IMR-90 (cell line): ENCODE measurements at regions not wholly inside any gene's neighbourhood (a gene's known extent, or its start where the extent isn't known, plus 50 kb on each side); places are given as distances from the start of the nearest gene placed in this dataset.

Source experiments
- ATAC-seq: fragments of 200-7000 bp; cut with Tn5 transposase; 2 replicates; pipeline ENCODE4 v1.9.1; 2020; ENCODE audit warnings: low read depth, mild to moderate bottlenecking, moderate library complexity
- BruUV-seq: library from RNA; stranded (reverse); fragments of 400-500 nt; replicated peaks from 2 replicates; lab custom pipeline; 2021; lab: Mats Ljungman, UMichigan
- CTCF ChIA-PET: fragments of 300-600 bp; formaldehyde crosslinking; extraction: SDS; loops from one replicate; lab custom pipeline; 2021; ENCODE audit warnings: antibody characterized with exemption; lab: Yijun Ruan, JAX
- POLR2A ChIA-PET: fragments of 300-600 bp; sonication (Branson Sonifier 250); formaldehyde crosslinking; loops from one replicate; lab custom pipeline; 2022; ENCODE audit warnings: antibody characterized with exemption; ENCODE audit not compliant: unreplicated experiment; lab: Charles Lee
- DNase-seq: peaks from one replicate; pipeline ENCODE4 v3.0.0; 2013
- H2AFZ ChIP-seq: replicated peaks from 2 replicates; pipeline ENCODE3; 2013; ENCODE audit warnings: low read length, mild to moderate bottlenecking; ENCODE audit not compliant: poor library complexity
- H2AK5ac ChIP-seq: 2 replicates; pipeline ENCODE4 v1.6.1; 2013; ENCODE audit warnings: low read depth, low read length, inconsistent platforms
- H2AK9ac ChIP-seq: replicated peaks from 2 replicates; pipeline ENCODE3; 2013; ENCODE audit warnings: mild to moderate bottlenecking, low read depth, low read length, moderate library complexity; ENCODE audit not compliant: poor library complexity
- H2BK120ac ChIP-seq: 2 replicates; pipeline ENCODE4 v1.6.1; 2013; ENCODE audit warnings: low read depth, low read length, inconsistent platforms
- H2BK15ac ChIP-seq: 3 replicates; pipeline ENCODE4 v1.6.1; 2013; ENCODE audit warnings: low read depth, low read length, inconsistent platforms
- H2BK20ac ChIP-seq: 2 replicates; pipeline ENCODE4 v1.6.1; 2013; ENCODE audit warnings: low read depth, mild to moderate bottlenecking, inconsistent platforms, low read length, moderate library complexity
- H2BK5ac ChIP-seq: 2 replicates; pipeline ENCODE4 v1.6.1; 2013; ENCODE audit warnings: mild to moderate bottlenecking, low read depth, low read length, inconsistent platforms; ENCODE audit not compliant: poor library complexity, severe bottlenecking
- H3K14ac ChIP-seq: replicated peaks from 2 replicates; pipeline ENCODE4 v1.6.1; 2013; ENCODE audit warnings: low read depth, low read length, inconsistent platforms
- H3K18ac ChIP-seq: 2 replicates; pipeline ENCODE4 v1.6.1; 2013; ENCODE audit warnings: low read depth, low read length, control low read depth
- H3K23ac ChIP-seq: 2 replicates; pipeline ENCODE4 v1.6.1; 2013; ENCODE audit warnings: low read depth, low read length, inconsistent platforms
- H3K27ac ChIP-seq: 2 replicates; pipeline ENCODE4 v1.5.1; 2013; ENCODE audit warnings: mild to moderate bottlenecking, control low read depth, low read length; ENCODE audit not compliant: insufficient read depth
- H3K27me3 ChIP-seq: 2 replicates; pipeline ENCODE4 v1.6.1; 2013; ENCODE audit warnings: low read length; ENCODE audit not compliant: control insufficient read depth, insufficient read depth
- H3K36me3 ChIP-seq: 2 replicates; pipeline ENCODE4 v1.6.1; 2013; ENCODE audit warnings: low read length, mixed read lengths; ENCODE audit not compliant: control insufficient read depth, insufficient read depth
- H3K4ac ChIP-seq: 2 replicates; pipeline ENCODE4 v1.6.1; 2013; ENCODE audit warnings: low read depth, low read length, inconsistent platforms
- H3K4me1 ChIP-seq: 2 replicates; pipeline ENCODE4 v1.6.1; 2013; ENCODE audit warnings: low read length, mixed read lengths; ENCODE audit not compliant: control insufficient read depth, insufficient read depth
- H3K4me2 ChIP-seq: 2 replicates; pipeline ENCODE4 v1.6.1; 2013; ENCODE audit warnings: low read depth, mild to moderate bottlenecking, control low read depth, low read length, moderate library complexity
- H3K4me3 ChIP-seq: 2 replicates; pipeline ENCODE4 v1.5.1; 2013; ENCODE audit warnings: low read depth, mild to moderate bottlenecking, control low read depth, low read length, moderate library complexity; ENCODE audit not compliant: insufficient read depth
- H3K56ac ChIP-seq: 2 replicates; pipeline ENCODE4 v1.6.1; 2013; ENCODE audit warnings: low read length, inconsistent platforms; ENCODE audit not compliant: insufficient read depth; ENCODE audit errors: extremely low read depth
- H3K79me1 ChIP-seq, 2 experiments: 2 replicates each; pipeline ENCODE4 v1.6.1; 2013; ENCODE audit warnings: low read length in 2 of 2, inconsistent platforms in 1 of 2, low read depth in 1 of 2
- H3K9ac ChIP-seq: 2 replicates; pipeline ENCODE4 v1.6.1; 2013; ENCODE audit warnings: low read depth, low read length, control low read depth
- H3K9me1 ChIP-seq: 2 replicates; pipeline ENCODE4 v1.6.1; 2013; ENCODE audit warnings: low read length, inconsistent platforms; ENCODE audit not compliant: insufficient read depth
- H3K9me3 ChIP-seq: 2 replicates; pipeline ENCODE4 v1.6.1; 2013; ENCODE audit warnings: low read length; ENCODE audit not compliant: control insufficient read depth, insufficient read depth
- H4K20me1 ChIP-seq: 2 replicates; pipeline ENCODE4 v1.6.1; 2013; ENCODE audit warnings: low read length, inconsistent platforms; ENCODE audit not compliant: insufficient read depth
- H4K5ac ChIP-seq: 2 replicates; pipeline ENCODE4 v1.6.1; 2013; ENCODE audit warnings: mild to moderate bottlenecking, low read depth, low read length, control low read depth
- H4K8ac ChIP-seq, 2 experiments: 2 replicates each; pipeline ENCODE4 v1.6.1; 2013; ENCODE audit warnings: low read depth in 2 of 2, low read length in 2 of 2, control low read depth in 1 of 2, inconsistent platforms in 1 of 2
- H4K91ac ChIP-seq: 2 replicates; pipeline ENCODE4 v1.6.1; 2013; ENCODE audit warnings: low read depth, low read length, inconsistent platforms; ENCODE audit not compliant: insufficient read depth
- CHD1 ChIP-seq: IDR thresholded peaks from 2 replicates; pipeline ENCODE4 v1.6.1; 2012; ENCODE audit warnings: low read depth, low read length, improper control_type of control experiment
- FOS ChIP-seq: fragments of 150-350 bp; IDR thresholded peaks from 2 replicates; pipeline ENCODE4 v1.6.1; 2016; ENCODE audit warnings: low read depth, low read length
- MAFK ChIP-seq: IDR thresholded peaks from 2 replicates; pipeline ENCODE4 v1.6.1; 2012; ENCODE audit warnings: low read depth, low read length, improper control_type of control experiment
- MXI1 ChIP-seq: IDR thresholded peaks from 2 replicates; pipeline ENCODE4 v1.6.1; 2012; ENCODE audit warnings: low read depth, mild to moderate bottlenecking, low read length, moderate library complexity, borderline replicate concordance
- SMC3 ChIP-seq: fragments of 150-350 bp; IDR thresholded peaks from 2 replicates; pipeline ENCODE4 v1.6.1; 2016; ENCODE audit warnings: low read depth, mild to moderate bottlenecking, antibody characterized with exemption, low read length, moderate library complexity
- WGBS, 2 experiments: methylation state at CpG; one replicate each; pipeline versions ENCODE4 v1.1.5 to v1.1.7; 2013; ENCODE audit warnings: missing lambda C conversion rate in 2 of 2; ENCODE audit not compliant: insufficient read length in 1 of 2; ENCODE audit errors: extremely low coverage in 2 of 2; 5-methylcytosine and 5-hydroxymethylcytosine counted together
- dilution Hi-C: fragments of 300-500 bp; cut with HindIII; formaldehyde crosslinking; loops from one replicate; pipeline ENCODE4 v1.14.3; 2018; ENCODE audit warnings: low sequenced_read_pairs; ENCODE audit not compliant: unreplicated experiment
- in situ Hi-C: fragments of 300-500 bp; cut with MboI; formaldehyde crosslinking; loops from 3 replicates; pipeline ENCODE4 v1.14.3; 2019; ENCODE audit warnings: low sequenced_read_pairs, inconsistent platforms, mixed read lengths
- intact Hi-C: fragments of 100-400 bp; cut with micrococcal nuclease; formaldehyde crosslinking; loops from 2 replicates; pipeline ENCODE4 v1.10.0; 2022

DNA sequence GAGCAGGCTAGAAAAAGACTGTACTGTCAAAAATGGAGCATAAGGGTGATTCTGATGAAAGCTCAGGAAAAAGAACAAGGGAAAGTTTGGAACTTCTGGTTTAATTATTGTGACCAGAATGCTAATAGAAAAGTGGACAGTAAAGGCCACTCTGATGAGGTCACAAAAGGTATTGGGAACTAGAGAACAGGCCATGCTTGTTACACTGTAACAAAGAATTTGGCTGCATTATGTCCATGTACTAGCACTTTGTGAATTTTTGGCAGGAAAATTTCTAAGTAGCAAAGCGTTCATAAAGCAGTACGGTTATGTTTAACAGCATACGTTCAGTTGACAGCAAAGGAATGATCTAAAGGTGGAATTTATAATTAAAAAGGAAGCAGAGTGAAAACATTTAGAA is 418.6 kb downstream of the TRIB2 start:
- H3K56ac ChIP-seq: no peak overlapping the region

More for the DNA sequence above, 418.6 kb downstream of the TRIB2 start:
- H3K27ac ChIP-seq: no peak overlapping the region
- H3K4me3 ChIP-seq: no peak overlapping the region
- no peak overlapping the region for H2BK5ac ChIP-seq
- no peak overlapping the region for H3K23ac ChIP-seq
- no peak for TF ChIP-seq SMC3
- no peak for TF ChIP-seq MXI1
- TF ChIP-seq CHD1: no peak
- no peak for TF ChIP-seq MAFK
- TF ChIP-seq FOS: no peak
- no peak overlapping the region for H2AFZ ChIP-seq
- no peak overlapping the region for H4K91ac ChIP-seq
- H3K9me1 ChIP-seq: no peaks in the 10 kb centered on the region
- no peaks in the 10 kb centered on the region for H3K36me3 ChIP-seq
- H3K9ac ChIP-seq: no peak overlapping the region
- H2AK9ac ChIP-seq: no peak overlapping the region
- H4K5ac ChIP-seq: no peak overlapping the region
- in situ Hi-C loops: no loop called here
- H3K27me3 ChIP-seq: no peaks in the 10 kb centered on the region
- dilution Hi-C loops: no loop called here
- BruUV-seq: no TSS peak
- H4K20me1 ChIP-seq: no peaks in the 10 kb centered on the region
- H2BK15ac ChIP-seq: no peak overlapping the region
- H3K14ac ChIP-seq: no peak overlapping the region
- ChIA-PET CTCF (no interaction called here), POLR2A (no interaction called here)
- 70% methylated on average over 3 of the region's 3 CpGs; no CpG with 5 or more reads in 1 of the 2 experiments for WGBS, 2 experiments
- H3K4me1 ChIP-seq: no peaks in the 10 kb centered on the region
- no peak overlapping the region for H4K8ac ChIP-seq
- H3K4me2 ChIP-seq: no peak overlapping the region
- H2BK20ac ChIP-seq: no peak overlapping the region
- no peaks in the 10 kb centered on the region; the same call in 1 of the 2 replicates for H3K9me3 ChIP-seq
- no peak overlapping the region for H2BK120ac ChIP-seq
- intact Hi-C loops: no loop called here
- H3K4ac ChIP-seq: no peak overlapping the region
- ATAC-seq (no peak), DNase-seq (no peak)
- H3K18ac ChIP-seq: no peak overlapping the region
- H3K79me1 ChIP-seq: no peaks in the 10 kb centered on the region
- H2AK5ac ChIP-seq: no peak overlapping the region
